PFSK-1 (cell line): ENCODE measurements at regions not wholly inside any gene's neighbourhood (a gene's known extent, or its start where the extent isn't known, plus 50 kb on each side); places are given as distances from the start of the nearest gene placed in this dataset.

Source experiments
- FOXP2 ChIP-seq: optimal IDR thresholded peaks from 2 replicates; pipeline ENCODE3; 2011; ENCODE audit warnings: borderline replicate concordance, control low read depth, inconsistent platforms; ENCODE audit not compliant: insufficient read depth; ENCODE audit errors: extremely low read length, extremely low read depth
- POLR2AphosphoS5 ChIP-seq: IDR thresholded peaks from 2 replicates; pipeline ENCODE4 v1.6.1; 2012; ENCODE audit warnings: low read depth, mild to moderate bottlenecking, control low read depth, low read length, moderate library complexity
- REST ChIP-seq, 2 experiments: IDR thresholded peaks; 2 replicates each; pipeline versions ENCODE4 v1.6.1 to v1.8.0; 2011 to 2012; ENCODE audit warnings: low read depth in 2 of 2, low read length in 2 of 2, control low read depth in 1 of 2, inconsistent platforms in 1 of 2, mild to moderate bottlenecking in 1 of 2, moderate library complexity in 1 of 2; ENCODE audit not compliant: insufficient read depth in 1 of 2
- SIN3A ChIP-seq: IDR thresholded peaks from 2 replicates; pipeline ENCODE4 v1.6.1; 2012; ENCODE audit warnings: mild to moderate bottlenecking, low read length, moderate library complexity, borderline replicate concordance; ENCODE audit not compliant: insufficient read depth
- TAF1 ChIP-seq: IDR thresholded peaks from 2 replicates; pipeline ENCODE4 v1.6.1; 2012; ENCODE audit warnings: low read length, control low read depth, borderline replicate concordance; ENCODE audit not compliant: insufficient read depth

DNA sequence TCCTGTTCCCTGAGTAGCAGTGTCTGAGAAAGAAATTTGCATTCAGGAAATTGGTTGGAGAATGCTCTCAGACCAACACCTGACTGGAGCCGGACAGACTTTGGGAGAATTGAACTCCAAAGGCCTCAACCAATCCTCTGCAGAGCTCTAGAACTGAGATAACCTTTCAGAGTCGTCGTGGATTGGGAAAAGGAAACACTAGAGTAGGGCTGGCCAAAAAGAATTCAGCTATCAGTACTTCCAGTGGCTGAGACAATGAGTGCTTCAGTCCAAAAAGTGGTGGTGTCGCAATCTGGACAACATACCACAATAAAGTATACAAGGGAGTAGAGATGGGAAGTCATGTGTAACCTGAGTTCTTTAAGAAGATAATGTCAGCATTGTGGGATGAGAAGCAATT lies 377.1 kb downstream of the SLC16A7 start:
- TF ChIP-seq SIN3A (peak; percentile 76; the same call in 1 of the 2 replicates), REST (IDR thresholded peaks at IDR 0.05; ENCODE audit: insufficient read depth in 1 of 2, low read depth in 2 of 2, low read length in 2 of 2) (peak in 1 of 2 experiments; percentile 53; a peak in 1 of 4 replicates), TAF1 (peak; percentile 68; the same call in 1 of the 2 replicates), POLR2AphosphoS5 (no peak; the same call in 1 of the 2 replicates), FOXP2 (peak; percentile 43)

DNA sequence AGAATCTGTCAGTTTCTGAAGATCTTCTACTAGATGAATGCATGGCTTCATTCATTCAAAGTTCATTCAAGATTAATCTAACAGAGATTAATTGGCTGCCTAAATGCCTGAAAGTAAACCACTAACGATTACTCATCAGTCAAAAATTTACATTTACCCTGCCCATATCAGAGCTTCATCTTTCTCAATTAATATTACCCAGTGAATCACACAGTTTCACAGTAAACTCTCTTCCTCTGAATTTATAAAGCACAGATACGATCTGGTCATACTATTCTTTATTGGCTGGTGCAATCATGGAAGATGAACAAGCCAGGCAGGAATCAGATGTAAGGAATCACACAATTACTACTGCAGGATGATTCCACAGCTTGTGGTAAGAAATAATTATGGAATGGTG lies 377.7 kb downstream of the SLC16A7 start:
- TF ChIP-seq TAF1 (0 out of 2 replicates have a peak, but pooled peaks have one; percentile 39), REST (IDR thresholded peaks at IDR 0.05; ENCODE audit: insufficient read depth in 1 of 2, low read depth in 2 of 2, low read length in 2 of 2) (no peak)

- no peak for TF ChIP-seq POLR2AphosphoS5
Measured at GRCh38 chr12:59977779-59978178, 381.9 kb downstream of the SLC16A7 start.

DNA sequence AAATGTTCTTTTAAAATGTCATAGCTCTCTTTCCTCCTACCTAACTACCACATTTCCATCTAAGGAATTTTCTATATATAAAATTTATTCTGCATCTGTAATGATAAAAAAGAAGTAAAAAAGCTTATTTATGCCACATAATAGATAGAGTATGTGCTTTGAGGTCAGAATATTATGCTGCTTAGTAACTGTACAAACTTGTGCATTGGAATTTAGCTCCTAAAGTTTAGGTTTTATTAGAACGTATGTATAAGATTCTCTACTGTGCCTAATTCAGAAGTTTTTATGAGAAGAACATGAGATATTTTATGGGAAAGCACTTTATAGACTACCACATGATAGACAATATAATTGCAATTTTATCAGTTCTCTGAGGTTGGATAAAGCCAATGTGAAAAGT lies 384.6 kb downstream of the SLC16A7 start:
- TF ChIP-seq FOXP2, result no peak
- no peak for TF ChIP-seq POLR2AphosphoS5
- no peak for TF ChIP-seq TAF1
- no peak for TF ChIP-seq SIN3A
- no peak for TF ChIP-seq REST (IDR thresholded peaks at IDR 0.05; ENCODE audit: insufficient read depth in 1 of 2, low read depth in 2 of 2, low read length in 2 of 2)

DNA sequence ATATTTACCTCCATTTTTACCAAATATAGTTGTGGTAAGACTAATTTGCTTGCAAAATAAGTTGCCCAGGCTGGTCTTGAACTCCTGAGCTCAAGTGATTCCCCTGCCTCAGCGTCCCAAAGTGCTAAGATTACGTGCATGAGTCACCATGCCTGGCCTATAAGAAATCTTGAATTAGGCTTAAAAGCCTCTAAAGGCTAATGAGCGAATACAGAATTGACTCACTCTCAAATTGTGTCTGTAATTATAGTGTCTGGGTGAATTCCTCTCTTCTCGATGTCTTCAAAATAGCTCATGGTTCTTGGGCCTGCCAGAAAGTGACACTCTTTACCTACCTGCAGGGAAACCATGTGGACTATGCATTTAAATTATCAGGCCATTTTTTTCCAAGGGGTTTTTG lies 403.5 kb downstream of the SLC16A7 start:
- TF ChIP-seq FOXP2 (no peak), TAF1 (no peak), POLR2AphosphoS5 (no peak), SIN3A (no peak)

DNA sequence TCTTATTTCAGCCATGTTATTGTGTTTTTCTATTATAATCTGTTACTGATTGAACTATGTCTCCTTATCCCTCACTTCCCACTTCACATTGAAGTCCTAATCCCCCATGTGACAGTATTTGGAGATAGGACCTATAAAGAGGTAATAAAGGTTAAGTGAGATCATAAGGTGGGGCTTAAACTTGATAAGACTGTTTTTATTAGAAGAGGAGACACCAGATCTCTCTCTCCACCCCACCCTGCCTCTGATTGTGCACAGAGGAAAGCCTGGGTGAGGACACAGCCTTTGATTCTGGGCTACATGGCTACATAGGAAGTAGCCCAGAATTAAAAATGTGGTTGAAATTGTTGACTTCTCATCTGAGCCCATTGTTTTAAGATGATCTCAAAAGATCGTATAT lies 414.7 kb downstream of the SLC16A7 start:
- TF ChIP-seq POLR2AphosphoS5 (no peak), SIN3A (no peak), REST (IDR thresholded peaks at IDR 0.05; ENCODE audit: insufficient read depth in 1 of 2, low read depth in 2 of 2, low read length in 2 of 2) (no peak), FOXP2 (no peak), TAF1 (no peak)
